Activated CD4-positive, alpha-beta T cell treated with anti-CD3 and anti-CD28 coated beads, Interleukin-2, amount 50 U/mL, for 1 hour (primary cell): ENCODE measurements at regions not wholly inside any gene's neighbourhood (a gene's known extent, or its start where the extent isn't known, plus 50 kb on each side); places are given as distances from the start of the nearest gene placed in this dataset.
"Not testable (repeated sequence)": the region's sequence is repeated elsewhere in the genome, so short reads cannot be mapped to it uniquely, and the experiment has no call there.

ENCODE experiments used
- DNase-seq: peaks from one replicate; pipeline ENCODE4 v3.0.0-alpha.2; 2020

DNA sequence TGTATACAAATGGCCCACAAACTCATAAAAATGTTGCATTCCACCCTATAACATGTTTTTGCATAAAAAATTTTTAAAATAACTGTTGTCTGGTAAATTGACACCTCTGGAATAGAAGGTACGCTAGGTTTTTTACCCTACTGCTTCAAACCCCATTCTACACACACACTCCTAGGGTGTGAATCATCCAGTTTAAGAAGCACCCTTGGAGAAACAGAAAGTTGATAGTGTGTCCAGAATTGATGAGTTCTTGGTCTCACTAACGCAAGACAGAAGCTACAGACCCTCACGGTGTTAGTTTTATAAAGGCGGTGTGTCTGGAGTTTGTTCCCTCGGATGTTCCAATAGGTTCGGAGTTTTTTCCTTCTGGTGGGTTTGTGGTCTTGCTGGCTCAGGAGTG is 158.5 kb downstream of the KLRB1 start:
- DNase-seq = no peak

GRCh38 chr12:9448648-9449047 is 159.1 kb downstream of the KLRB1 start:
- DNase-seq = not testable (repeated sequence)

DNA sequence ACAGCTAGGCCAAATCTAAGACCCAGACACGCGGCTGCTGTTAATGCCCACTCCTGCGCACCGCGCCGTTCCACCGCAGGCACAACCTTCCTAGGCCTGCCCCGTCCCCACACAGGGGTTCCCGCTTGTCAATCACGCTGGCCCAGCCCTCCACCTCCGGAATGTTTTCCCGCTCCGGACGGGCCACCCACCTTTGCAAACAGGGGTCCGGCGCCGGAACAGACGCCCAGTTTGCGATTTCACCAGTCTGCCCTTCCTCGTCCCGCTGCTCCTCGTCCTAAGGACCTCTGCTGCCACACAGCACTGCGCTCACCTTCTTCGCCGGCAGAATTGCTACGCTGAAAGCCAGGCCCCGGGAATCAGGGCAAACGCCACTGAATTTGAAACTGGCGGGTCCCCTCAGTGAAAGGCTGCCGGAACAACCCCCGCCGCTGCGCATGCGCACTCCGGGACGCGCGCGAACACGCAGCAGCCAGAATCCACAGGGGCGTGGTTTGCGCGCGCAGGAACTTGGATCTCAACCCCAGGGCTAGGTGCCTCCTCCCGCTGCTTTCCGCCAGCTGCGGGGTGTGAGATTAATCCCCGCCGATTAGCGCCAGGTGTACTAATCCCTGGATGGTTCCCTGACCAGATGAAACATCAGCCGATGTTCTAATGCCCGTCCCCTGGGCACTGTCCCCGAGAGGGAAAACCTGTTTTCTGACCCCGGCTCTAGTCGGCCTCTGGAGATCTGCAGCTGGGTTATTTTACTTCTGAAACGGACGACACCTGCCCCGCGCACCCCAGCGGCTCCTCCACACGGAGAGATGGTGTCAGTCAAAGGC is 159.7 kb downstream of the KLRB1 start:
- DNase-seq = peak; percentile 90

- not testable (repeated sequence) for DNase-seq
Measured at GRCh38 chr12:9446883-9447761, 160.6 kb downstream of the KLRB1 start.

DNA sequence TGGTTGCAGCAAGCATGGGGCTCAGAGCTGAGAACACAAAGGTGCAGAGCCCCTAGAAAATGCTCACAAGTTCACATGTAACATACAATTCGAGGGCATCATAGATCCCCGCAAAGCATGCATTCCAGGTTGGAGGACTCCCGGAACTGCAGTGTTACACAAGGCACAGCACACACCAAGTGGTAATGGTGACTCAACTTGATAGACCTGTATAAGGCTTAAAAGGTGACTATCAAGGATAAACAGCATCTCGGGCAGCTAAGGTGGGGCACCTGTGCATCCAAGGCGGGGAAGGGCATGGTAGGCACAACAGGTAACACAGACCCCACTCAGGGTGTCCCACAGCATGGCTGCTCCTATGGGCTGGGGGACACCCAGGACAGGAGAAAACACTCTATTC is 167.3 kb downstream of the KLRB1 start:
- not testable (repeated sequence) for DNase-seq

DNA sequence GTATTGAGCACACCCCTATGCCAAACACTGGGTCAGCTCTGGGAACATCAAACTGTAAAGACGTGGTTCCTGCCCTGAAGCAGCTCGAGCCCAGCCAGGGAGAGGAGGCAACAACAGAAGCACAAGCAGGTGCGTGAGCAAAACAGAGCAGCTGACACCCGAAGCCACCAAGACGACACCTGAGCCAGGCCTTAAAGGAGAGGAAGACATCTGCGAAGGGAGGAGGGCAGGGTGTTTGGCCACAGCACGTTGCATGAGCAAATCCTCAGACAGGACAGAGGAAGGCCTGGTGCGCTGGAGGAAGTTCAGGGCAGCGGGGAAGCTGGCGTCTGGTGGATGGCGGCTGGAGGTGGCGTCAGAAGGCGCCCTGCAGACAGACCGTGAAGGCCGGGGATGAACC is 172.0 kb downstream of the KLRB1 start:
- DNase-seq = not testable (repeated sequence)

DNA sequence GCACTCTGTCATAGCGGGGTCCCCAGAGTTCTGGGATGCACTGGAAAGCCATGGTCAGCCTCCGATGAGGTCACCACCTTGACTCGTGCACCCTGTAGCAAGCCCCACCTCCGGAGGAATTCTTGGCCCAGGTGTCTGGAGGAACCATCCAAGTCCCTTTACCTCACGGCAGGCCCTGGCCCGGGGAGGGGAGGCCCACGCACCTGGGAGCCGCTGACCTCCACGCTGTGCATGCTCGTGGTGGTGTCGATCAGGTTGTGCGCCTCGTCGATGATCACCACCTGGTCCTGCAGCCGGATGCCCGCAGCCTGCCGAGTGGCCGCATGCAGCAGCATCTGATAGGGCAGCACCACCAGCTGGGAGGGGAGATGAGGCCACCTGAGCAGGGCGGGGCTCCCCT is 177.3 kb downstream of the KLRB1 start:
- DNase-seq = not testable (repeated sequence)

GRCh38 chr12:9428856-9429255 is 178.9 kb downstream of the KLRB1 start:
- not testable (repeated sequence) for DNase-seq

DNA sequence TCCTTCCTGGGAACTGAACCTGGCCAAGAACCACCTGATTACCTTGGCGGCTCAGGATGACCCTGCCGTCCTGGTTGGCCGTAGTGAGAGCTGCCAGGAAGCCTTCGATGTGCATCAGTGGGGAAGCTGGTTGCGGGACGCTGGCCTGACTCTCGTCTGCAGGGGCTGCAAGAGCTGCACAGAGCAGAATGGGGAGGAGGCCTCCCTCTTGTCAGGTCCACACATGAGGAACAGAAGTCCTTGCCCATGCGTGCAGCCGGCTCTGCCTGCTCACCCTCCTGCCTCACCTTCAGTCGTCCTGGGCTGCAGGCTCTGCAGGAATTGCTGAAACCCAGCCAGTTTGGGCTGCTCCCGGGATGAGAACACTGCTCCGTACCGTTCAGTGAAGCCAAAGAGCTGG is 182.3 kb downstream of the KLRB1 start:
- not testable (repeated sequence) for DNase-seq

DNA sequence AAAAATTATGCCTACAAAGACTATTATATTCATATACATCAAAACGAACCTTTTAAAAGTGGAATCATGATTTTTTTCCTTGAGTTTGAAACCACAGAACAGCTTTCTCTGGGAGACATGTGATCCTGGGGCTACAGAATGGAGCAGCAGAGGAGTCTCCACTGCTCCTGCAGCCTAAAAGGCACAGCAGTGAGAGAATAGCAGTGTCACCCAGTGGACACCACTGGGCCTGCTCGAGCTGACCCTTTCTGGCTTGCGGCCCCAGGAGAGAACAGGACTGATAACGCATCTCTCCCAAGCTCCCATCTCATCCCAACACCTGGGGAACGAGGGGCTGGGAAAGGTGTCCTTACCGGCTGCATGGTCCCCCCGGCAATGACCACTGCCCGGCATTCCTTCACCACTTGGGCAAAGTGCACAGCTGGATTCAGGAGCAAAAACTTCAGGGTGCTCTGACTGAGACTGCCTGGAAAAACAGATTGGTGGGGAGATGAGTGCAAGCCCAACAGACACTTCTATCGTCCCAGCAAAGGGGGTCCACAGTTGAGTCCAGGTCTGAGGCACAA is 183.5 kb downstream of the KLRB1 start:
- DNase-seq = not testable (repeated sequence)

- DNase-seq = not testable (repeated sequence)
Measured at GRCh38 chr12:9422689-9423088, 185.0 kb downstream of the KLRB1 start.

DNA sequence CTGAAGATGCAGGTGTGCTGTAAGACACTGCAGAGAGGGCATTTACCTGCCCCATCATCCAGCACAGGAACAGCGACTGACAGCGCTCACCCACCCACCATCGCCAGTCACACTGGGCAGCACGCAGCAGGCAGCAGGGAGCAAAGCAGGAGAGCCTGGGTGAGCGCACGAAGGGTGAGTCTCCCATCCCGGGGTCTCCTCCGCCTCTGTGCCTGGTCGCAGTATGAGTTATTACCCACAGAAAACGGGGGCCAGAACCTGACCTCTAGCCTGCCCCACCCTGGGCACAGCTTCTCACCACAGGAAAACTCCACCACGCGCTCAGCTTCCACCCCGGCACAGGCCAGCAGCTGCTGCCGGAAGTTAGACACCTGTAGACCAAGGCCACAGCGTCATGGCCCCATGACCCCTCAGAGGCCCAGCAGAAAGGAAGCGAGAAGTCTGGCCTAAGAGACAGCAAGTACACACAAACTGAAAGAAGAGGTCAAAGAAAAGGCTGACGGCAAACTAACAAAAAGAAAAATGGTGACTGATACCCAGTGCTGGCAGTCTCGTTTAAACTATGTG is 186.1 kb downstream of the KLRB1 start:
- not testable (repeated sequence) for DNase-seq

DNA sequence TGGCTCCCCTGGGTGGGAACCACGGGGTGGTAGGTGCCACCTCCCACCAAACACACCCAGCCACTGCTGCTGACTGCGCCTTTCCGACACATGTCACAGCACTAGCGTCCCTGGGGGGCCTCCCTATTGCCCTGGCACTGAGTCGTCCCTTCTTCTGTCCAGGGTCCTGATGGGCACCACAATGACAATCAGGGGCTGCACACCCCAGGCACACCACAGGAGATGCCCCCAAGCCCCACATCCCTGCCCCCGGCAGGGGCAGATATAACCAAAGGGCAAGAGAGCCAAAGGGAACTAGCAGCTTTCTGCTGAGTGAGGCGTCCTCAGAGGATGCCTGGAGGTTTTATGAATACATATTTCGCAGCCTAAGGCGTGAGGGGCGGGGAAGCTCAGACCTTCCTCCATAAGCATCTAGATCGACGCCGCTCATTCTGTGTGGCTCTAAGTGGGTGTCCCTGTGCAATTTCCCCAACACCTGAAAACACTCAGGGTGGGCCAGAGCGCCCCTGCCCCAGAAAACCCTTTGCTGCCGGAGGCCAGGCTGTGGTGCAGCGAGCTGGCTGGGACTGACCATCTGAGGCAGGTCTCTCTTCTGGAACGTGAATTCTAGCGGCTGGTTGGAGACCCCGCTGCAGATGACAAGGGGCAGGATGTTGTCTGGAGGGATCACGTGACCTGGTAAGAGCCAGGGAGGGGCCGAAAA is 186.7 kb downstream of the KLRB1 start:
- DNase-seq = not testable (repeated sequence)

- not testable (repeated sequence) for DNase-seq
Measured at GRCh38 chr12:9418669-9419041, 189.1 kb downstream of the KLRB1 start.

DNA sequence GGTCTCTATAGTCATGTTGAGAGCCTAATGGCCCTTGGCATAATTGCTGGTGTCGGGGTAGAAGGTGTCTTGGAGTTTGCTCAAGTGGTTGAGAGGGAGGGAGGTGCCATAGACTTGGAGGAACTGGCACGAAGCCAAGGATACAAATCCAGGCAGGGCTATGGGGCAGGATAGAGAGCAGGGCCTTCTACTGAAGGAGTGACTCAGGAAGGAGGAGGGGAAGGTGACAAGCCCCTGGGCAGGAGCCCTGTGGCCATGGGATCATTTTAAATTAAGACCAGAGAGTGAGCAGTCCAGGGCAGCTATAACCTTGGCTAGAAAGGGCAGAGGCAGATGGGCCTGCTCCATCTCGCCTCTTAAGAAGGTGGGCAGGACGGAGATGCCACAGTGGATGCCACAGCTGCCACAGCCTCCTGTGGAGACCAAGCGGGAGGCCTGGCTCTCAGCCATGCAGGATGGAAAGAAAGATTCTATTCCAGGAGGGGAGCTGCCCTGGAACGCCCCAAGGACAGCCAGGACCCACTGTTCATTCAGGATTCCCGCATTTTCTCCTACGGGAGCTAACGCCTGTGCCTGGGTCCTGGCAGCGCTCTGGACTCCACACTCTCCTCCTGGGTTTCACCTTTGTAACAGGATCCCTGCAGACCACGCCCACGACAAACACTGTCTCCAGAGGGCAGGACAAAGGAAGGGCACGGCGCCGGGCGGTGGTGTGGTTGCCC is 189.6 kb downstream of the KLRB1 start:
- DNase-seq = not testable (repeated sequence)

- DNase-seq = not testable (repeated sequence)
Measured at GRCh38 chr12:9417341-9417740, 190.4 kb downstream of the KLRB1 start.

GRCh38 chr12:9416346-9416745 is 191.4 kb downstream of the KLRB1 start:
- not testable (repeated sequence) for DNase-seq

GRCh38 chr12:9415898-9416297 is 191.8 kb downstream of the KLRB1 start:
- not testable (repeated sequence) for DNase-seq

DNA sequence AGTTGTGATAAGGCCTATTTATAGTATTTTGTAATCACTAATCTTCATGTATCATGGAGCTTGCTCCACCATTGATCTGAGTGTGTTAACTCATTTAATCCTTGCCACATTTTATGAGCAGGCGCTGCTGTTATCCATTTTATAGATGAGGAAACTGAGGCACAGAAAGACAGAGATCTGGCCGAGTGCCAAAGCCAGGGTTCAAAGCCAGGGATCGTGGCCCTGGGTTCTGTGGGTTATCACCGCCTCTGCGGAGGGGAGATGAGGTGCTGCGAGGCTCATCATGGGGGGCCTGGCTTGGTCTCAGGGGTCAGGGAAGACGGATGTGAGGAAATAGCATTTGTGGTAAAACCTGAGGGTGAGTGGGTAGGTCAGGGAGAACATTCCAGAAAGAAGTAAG is 193.9 kb downstream of the KLRB1 start:
- not testable (repeated sequence) for DNase-seq

- DNase-seq = not testable (repeated sequence)
Measured at GRCh38 chr12:9412459-9412858, 195.3 kb downstream of the KLRB1 start.

GRCh38 chr12:9411616-9412268 is 196.0 kb downstream of the KLRB1 start:
- DNase-seq = not testable (repeated sequence)
